GM21515 (cell line): ENCODE measurements at regions not wholly inside any gene's neighbourhood (a gene's known extent, or its start where the extent isn't known, plus 50 kb on each side); places are given as distances from the start of the nearest gene placed in this dataset.
A peak's percentile ranks its signal among the peaks of the same experiment; 100 is the strongest.
"Not testable (repeated sequence)": the region's sequence is repeated elsewhere in the genome, so short reads cannot be mapped to it uniquely, and the experiment has no call there.

Experiments
- ATAC-seq: cut with Tn5 transposase; IDR thresholded peaks from one replicate; pipeline ENCODE4 v1.9.1; 2021; ENCODE audit not compliant: unreplicated experiment

- ATAC-seq, result no peak
These were observed 81.1 kb upstream of the MFGE8 start for GRCh38 chr15:88994286-88994685.

GRCh38 chr15:88995449-88995848, 82.3 kb upstream of the MFGE8 start:
- ATAC-seq, result no peak

- no peak for ATAC-seq
These were observed 84.4 kb upstream of the MFGE8 start for GRCh38 chr15:88997531-88997930.

- ATAC-seq, result no peak
These were observed 86.0 kb upstream of the MFGE8 start for GRCh38 chr15:88998980-88999713.

- ATAC-seq, result not testable (repeated sequence)
These were observed 86.5 kb upstream of the ABHD2 start for GRCh38 chr15:89001708-89002275.

GRCh38 chr15:89002281-89002761, 85.9 kb upstream of the ABHD2 start:
- peak; percentile 76 for ATAC-seq

- no peak for ATAC-seq
These were observed 85.4 kb upstream of the ABHD2 start for GRCh38 chr15:89002830-89003229.

- ATAC-seq, result no peak
These were observed 84.2 kb upstream of the ABHD2 start for GRCh38 chr15:89003865-89004725.

- no peak for ATAC-seq
These were observed 83.6 kb upstream of the ABHD2 start for GRCh38 chr15:89004726-89005030.

GRCh38 chr15:89007527-89007926, 80.7 kb upstream of the ABHD2 start:
- not testable (repeated sequence) for ATAC-seq

- ATAC-seq, result no peak
These were observed 80.3 kb upstream of the ABHD2 start for GRCh38 chr15:89007989-89008388.

- no peak for ATAC-seq
These were observed 79.2 kb upstream of the ABHD2 start for GRCh38 chr15:89009080-89009479.

- ATAC-seq, result no peak
These were observed 72.7 kb upstream of the ABHD2 start for GRCh38 chr15:89015412-89016097.

- no peak for ATAC-seq
These were observed 71.7 kb upstream of the ABHD2 start for GRCh38 chr15:89016549-89017041.

- ATAC-seq, result peak; percentile 79
These were observed 70.7 kb upstream of the ABHD2 start for GRCh38 chr15:89017370-89018066.

- no peak for ATAC-seq
These were observed 70.0 kb upstream of the ABHD2 start for GRCh38 chr15:89018207-89018606.

GRCh38 chr15:89019436-89019835, 68.8 kb upstream of the ABHD2 start:
- no peak for ATAC-seq

GRCh38 chr15:89021224-89021623, 67.0 kb upstream of the ABHD2 start:
- no peak for ATAC-seq

GRCh38 chr15:89021886-89022285, 66.4 kb upstream of the ABHD2 start:
- ATAC-seq, result not testable (repeated sequence)

- ATAC-seq, result no peak
These were observed 64.8 kb upstream of the ABHD2 start for GRCh38 chr15:89023311-89023961.
